HL-60 (cell line): ENCODE measurements at regions not wholly inside any gene's neighbourhood (a gene's known extent, or its start where the extent isn't known, plus 50 kb on each side); places are given as distances from the start of the nearest gene placed in this dataset.

ENCODE experiments used
- DNase-seq, 2 experiments: peaks; one replicate each; pipeline ENCODE4 v3.0.0-alpha.2; 2010 to 2020; ENCODE audit warnings: low read depth in 1 of 2, low spot score in 1 of 2
- H3K27ac ChIP-seq: fragments of 250-450 bp; sonication (Bioruptor Pico); replicated peaks from 2 replicates; pipeline ENCODE4 v1.5.1; 2020; ENCODE audit warnings: mild to moderate bottlenecking, moderate library complexity
- H3K27me3 ChIP-seq: fragments of 250-450 bp; sonication (Bioruptor Pico); 2 replicates; pipeline ENCODE4 v1.5.1; 2021; ENCODE audit warnings: mild to moderate bottlenecking, moderate library complexity; ENCODE audit not compliant: insufficient read depth, poor library complexity, severe bottlenecking
- H3K4me3 ChIP-seq: replicated peaks from 2 replicates; pipeline ENCODE4 v1.5.1; 2011; ENCODE audit warnings: mild to moderate bottlenecking, control low read depth, low read length; ENCODE audit not compliant: insufficient read depth
- GABPA ChIP-seq: IDR thresholded peaks from 2 replicates; pipeline ENCODE4 v1.6.1; 2012; ENCODE audit warnings: low read depth
- POLR2AphosphoS5 ChIP-seq: IDR thresholded peaks from 2 replicates; pipeline ENCODE4 v1.6.1; 2012; ENCODE audit warnings: low read depth
- SPI1 ChIP-seq: IDR thresholded peaks from 2 replicates; pipeline ENCODE4 v1.6.1; 2012; ENCODE audit warnings: low read depth, mild to moderate bottlenecking, borderline replicate concordance
- TF ChIP-seq, protein P1 (sequence below): IDR thresholded peaks from one replicate; pipeline ENCODE4 v1.5.1; 2011; ENCODE audit warnings: low read length, control low read depth, inconsistent platforms; ENCODE audit not compliant: insufficient read depth
- TF ChIP-seq, protein P2 (sequence below): IDR thresholded peaks from 2 replicates; pipeline ENCODE4 v1.6.1; 2012; ENCODE audit warnings: low read depth; ENCODE audit not compliant: insufficient replicate concordance

DNA sequence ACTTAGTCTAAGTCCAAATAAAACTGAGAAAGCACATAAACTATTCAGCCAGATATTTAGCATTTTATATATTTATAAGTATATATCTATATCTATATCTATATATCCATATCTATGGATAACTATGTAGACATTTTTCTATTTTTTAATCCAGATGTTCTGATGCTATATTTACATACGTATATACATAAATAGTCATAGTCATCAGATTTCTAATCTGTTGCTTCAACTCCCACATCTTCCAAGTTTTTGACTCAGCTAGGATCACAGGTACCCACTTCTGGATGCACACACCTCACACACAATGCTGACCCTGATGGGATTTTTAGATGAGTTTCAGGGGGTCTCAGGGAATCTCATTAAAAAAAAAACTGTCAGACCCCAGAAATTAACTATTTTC lies 52.2 kb upstream of the ZC3H11B start:
- H3K27ac ChIP-seq, result no peak overlapping the region
- H3K27me3 ChIP-seq, result no peaks in the 10 kb centered on the region
- H3K4me3 ChIP-seq, result no peak overlapping the region
- DNase-seq, result no peak
- TF ChIP-seq GABPA, result no peak
- TF ChIP-seq, protein P1, sequence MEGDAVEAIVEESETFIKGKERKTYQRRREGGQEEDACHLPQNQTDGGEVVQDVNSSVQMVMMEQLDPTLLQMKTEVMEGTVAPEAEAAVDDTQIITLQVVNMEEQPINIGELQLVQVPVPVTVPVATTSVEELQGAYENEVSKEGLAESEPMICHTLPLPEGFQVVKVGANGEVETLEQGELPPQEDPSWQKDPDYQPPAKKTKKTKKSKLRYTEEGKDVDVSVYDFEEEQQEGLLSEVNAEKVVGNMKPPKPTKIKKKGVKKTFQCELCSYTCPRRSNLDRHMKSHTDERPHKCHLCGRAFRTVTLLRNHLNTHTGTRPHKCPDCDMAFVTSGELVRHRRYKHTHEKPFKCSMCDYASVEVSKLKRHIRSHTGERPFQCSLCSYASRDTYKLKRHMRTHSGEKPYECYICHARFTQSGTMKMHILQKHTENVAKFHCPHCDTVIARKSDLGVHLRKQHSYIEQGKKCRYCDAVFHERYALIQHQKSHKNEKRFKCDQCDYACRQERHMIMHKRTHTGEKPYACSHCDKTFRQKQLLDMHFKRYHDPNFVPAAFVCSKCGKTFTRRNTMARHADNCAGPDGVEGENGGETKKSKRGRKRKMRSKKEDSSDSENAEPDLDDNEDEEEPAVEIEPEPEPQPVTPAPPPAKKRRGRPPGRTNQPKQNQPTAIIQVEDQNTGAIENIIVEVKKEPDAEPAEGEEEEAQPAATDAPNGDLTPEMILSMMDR, result no peak

GRCh38 chr1:219664310-219665029 lies 51.6 kb upstream of the ZC3H11B start:
- Histone ChIP-seq H3K27ac (no peak overlapping the region), H3K27me3 (no peaks in the 10 kb centered on the region), H3K4me3 (no peak overlapping the region)
- no peak for DNase-seq
- TF ChIP-seq GABPA, result no peak
- TF ChIP-seq SPI1, result no peak
- no peak for TF ChIP-seq POLR2AphosphoS5
- TF ChIP-seq, protein P2, sequence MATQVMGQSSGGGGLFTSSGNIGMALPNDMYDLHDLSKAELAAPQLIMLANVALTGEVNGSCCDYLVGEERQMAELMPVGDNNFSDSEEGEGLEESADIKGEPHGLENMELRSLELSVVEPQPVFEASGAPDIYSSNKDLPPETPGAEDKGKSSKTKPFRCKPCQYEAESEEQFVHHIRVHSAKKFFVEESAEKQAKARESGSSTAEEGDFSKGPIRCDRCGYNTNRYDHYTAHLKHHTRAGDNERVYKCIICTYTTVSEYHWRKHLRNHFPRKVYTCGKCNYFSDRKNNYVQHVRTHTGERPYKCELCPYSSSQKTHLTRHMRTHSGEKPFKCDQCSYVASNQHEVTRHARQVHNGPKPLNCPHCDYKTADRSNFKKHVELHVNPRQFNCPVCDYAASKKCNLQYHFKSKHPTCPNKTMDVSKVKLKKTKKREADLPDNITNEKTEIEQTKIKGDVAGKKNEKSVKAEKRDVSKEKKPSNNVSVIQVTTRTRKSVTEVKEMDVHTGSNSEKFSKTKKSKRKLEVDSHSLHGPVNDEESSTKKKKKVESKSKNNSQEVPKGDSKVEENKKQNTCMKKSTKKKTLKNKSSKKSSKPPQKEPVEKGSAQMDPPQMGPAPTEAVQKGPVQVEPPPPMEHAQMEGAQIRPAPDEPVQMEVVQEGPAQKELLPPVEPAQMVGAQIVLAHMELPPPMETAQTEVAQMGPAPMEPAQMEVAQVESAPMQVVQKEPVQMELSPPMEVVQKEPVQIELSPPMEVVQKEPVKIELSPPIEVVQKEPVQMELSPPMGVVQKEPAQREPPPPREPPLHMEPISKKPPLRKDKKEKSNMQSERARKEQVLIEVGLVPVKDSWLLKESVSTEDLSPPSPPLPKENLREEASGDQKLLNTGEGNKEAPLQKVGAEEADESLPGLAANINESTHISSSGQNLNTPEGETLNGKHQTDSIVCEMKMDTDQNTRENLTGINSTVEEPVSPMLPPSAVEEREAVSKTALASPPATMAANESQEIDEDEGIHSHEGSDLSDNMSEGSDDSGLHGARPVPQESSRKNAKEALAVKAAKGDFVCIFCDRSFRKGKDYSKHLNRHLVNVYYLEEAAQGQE, result no peak
- TF ChIP-seq, protein P1, result no peak
